ENCODE measurements at regions not wholly inside any gene's neighbourhood (a gene's known extent, or its start where the extent isn't known, plus 50 kb on each side); places are given as distances from the start of the nearest gene placed in this dataset. TPM values are rescaled to one million over a fixed set of nuclear protein-coding genes. Genes with fewer than 3 reads are reported as not detected.

GRCh38 chr3:157559401-157559800, 56.2 kb upstream of the VEPH1 start:
- no peak overlapping the region for H3K4me3 ChIP-seq (replicated peaks in 1 of 3)
- H3K27me3 ChIP-seq = no peaks in the 10 kb centered on the region
- H3K4me1 ChIP-seq = no peaks in the 10 kb centered on the region
- H3K9me3 ChIP-seq = no peaks in the 10 kb centered on the region
- H3K27ac ChIP-seq = no peak overlapping the region
- no peaks in the 10 kb centered on the region for H3K36me3 ChIP-seq
- intact Hi-C loops (cut with DNase I) = no loop called here
- DNase-seq = no peak
- WGBS, 2 donors = 91 to 94% methylated on average over 1 of the region's 1 CpG
- TF ChIP-seq POLR2A (IDR thresholded peaks at IDR 0.05) = no peak
- no peak for TF ChIP-seq CTCF (IDR thresholded peaks at IDR 0.05)

Small RNA genes in the stretch of these regions (small RNA-seq; reads per million reads assigned to genes)
- gene RN7SKP46 = not detected
